Stromal cell of bone marrow (primary cell): ENCODE measurements at regions not wholly inside any gene's neighbourhood (a gene's known extent, or its start where the extent isn't known, plus 50 kb on each side); places are given as distances from the start of the nearest gene placed in this dataset.

ENCODE experiments used
- DNase-seq: peaks from one replicate; pipeline ENCODE4 v3.0.0-alpha.2; 2012; ENCODE audit warnings: low read depth

DNA sequence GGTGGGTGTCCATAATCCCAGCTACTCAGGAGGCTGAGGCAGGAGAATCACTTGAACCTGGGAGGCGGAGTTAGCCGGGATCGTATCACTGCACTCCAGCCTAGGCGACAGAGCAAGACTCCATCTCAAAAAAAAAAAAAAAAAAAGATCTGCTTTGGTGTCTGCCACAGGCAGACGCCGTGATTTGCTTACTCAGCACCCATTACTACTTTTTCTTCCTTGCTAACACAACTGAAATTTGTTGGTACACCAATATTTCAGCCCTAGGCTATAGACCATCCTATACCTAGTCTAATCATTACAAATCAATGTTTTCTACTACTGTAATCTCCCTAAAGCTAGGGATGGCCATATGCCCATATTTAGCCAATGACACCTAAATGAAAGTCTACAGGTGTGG, 53.5 kb upstream of the PARD3 start:
- no peak for DNase-seq

DNA sequence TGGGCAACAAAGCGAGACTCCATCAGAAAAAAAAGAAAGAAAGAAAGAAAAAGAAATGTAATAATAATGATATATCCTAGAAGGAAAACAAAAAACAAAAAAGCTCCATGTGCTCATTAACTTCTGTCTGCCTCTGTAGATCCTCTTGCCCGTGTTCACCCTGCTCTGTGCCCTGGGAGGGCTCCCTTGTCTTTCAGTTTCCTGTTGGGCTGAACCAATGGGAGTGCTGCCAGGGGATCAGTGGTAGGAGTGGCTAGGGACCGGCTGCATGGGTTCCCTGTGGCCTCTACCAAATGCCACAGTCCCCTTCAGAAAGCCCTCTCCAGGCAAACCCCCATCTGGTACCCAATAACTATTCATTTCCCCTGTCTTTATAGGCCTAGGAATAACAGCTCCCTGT, 51.8 kb upstream of the PARD3 start:
- no peak for DNase-seq
